Cardiac septum (tissue), 1 donor: ENCODE measurements at regions not wholly inside any gene's neighbourhood (a gene's known extent, or its start where the extent isn't known, plus 50 kb on each side); places are given as distances from the start of the nearest gene placed in this dataset.

Experiments
- DNase-seq: peaks from one replicate; pipeline ENCODE4 v3.0.0-alpha.2; 2020; ENCODE audit warnings: low spot score
- intact Hi-C: fragments of 100-400 bp; cut with DNase I; formaldehyde crosslinking; loops from one replicate; pipeline ENCODE4 v1.14.0; 2022
- donor health status: DM: no; HTN: no; CAD: no.

- intact Hi-C loops = no loop called here
- no peak for DNase-seq
These were observed 914.8 kb downstream of the DCDC2C start for GRCh38 chr2:4618141-4618540.

- DNase-seq = no peak
- intact Hi-C loops = no loop called here
These were observed 915.4 kb downstream of the DCDC2C start for GRCh38 chr2:4618630-4619228.

- DNase-seq = no peak
- intact Hi-C loops = no loop called here
These were observed 925.7 kb downstream of the DCDC2C start for GRCh38 chr2:4628998-4629501.

DNA sequence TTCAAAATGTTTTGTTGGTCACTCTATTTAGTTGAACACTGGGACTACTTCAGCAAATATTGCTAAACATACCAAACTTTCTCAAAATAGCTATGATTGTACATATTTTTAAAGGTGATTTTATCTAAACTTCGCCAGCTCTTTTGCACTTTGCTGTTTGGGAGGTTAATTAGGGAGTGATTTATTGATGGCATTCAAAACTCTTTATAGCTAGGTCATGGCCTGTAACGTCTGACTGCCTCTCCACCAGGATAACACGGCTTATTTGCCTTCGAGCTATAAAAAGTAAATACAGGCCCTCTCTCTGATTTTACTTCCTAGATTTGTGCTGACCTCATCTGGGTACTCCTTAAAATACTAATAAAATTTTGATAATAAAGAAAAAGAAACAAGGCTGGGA is 931.9 kb downstream of the DCDC2C start:
- intact Hi-C loops = no loop called here
- DNase-seq = no peak

DNA sequence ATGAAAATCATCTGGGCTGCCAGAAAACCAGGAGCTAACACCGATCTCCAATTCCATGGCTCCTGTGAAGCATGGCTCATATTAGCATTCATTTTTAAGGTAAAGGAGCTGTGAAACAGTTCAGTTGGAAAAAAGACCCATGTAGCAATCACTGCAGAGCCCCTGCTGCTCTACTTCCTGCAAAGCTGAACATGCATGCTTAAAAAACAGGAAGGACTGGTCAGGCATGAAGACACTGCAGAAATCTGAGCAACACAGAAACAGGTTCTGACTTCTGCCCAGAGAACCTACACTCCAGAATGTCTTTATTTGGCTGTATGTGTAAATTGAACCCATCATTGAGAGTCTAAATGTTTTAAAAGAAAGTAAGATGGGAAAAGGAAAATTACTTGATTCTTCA is 950.6 kb downstream of the DCDC2C start:
- intact Hi-C loops = no loop called here

GRCh38 chr2:4656326-4656725 is 953.0 kb downstream of the DCDC2C start:
- DNase-seq = no peak
- intact Hi-C loops = no loop called here

More for the DNA sequence above, 950.6 kb downstream of the DCDC2C start:
- no peak for DNase-seq

- DNase-seq = no peak
- intact Hi-C loops = no loop called here
These were observed 958.9 kb downstream of the DCDC2C start for GRCh38 chr2:4662161-4662779.

DNA sequence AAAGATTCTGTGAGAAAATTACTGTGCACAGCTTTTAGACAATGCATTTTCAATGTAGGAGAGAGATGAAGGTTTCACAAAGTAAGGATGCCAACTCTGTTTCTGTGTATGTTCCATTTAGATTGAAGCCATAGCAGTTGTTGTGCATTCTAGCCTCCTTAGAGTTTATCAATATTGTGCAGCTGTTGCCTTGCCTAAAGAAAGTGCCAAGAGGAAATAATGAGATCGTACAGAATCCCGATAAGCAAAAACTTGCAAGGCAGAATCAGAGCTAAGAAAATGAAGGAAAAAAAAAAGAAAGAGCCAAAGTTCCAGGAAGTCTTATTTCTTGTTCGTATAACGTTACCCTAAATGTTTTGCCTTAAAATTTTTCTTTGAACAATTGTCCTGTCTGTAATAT is 965.0 kb downstream of the DCDC2C start:
- no peak for DNase-seq
- intact Hi-C loops = no loop called here

DNA sequence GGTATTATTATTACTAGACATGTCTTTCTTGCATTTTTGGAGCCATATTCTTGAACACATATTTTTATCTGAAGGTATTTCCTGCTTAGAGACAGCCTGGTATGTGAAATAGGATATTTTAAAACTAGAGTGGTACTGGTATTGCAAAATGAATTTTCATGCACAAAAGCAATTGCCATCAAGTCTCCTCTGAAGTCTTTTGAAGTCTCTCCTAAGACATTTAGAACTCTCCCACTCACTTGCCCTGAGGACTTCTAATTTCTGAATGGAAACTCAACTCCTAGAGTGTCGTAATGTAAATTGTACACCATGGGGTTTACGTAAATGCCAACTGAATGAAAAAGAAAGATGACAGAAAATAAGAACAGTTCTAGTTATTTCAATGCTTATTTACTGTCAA is 967.0 kb downstream of the DCDC2C start:
- intact Hi-C loops = no loop called here
- DNase-seq = no peak

- intact Hi-C loops = no loop called here
- no peak for DNase-seq
These were observed 969.7 kb downstream of the DCDC2C start for GRCh38 chr2:4673025-4673489.

DNA sequence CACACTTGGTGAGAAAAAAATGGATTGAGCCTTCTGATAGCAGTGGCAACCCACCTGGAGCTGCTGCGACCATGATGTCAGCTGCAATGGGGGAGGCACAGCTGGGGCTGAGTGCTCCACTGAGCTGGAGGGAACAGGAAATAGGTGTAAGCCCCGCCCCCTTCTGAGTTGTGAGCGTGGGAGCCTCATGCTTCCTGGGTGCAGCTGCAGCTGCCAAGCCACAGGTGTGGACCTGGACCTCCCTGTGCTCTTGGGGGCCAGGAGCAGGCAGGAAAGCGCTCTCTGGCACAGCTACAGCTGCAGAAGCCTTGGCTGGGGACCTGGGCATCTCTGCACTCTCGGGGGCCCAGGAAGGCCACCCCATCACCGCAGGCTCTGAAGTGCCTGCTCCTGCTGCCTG is 970.6 kb downstream of the DCDC2C start:
- no peak for DNase-seq

DNA sequence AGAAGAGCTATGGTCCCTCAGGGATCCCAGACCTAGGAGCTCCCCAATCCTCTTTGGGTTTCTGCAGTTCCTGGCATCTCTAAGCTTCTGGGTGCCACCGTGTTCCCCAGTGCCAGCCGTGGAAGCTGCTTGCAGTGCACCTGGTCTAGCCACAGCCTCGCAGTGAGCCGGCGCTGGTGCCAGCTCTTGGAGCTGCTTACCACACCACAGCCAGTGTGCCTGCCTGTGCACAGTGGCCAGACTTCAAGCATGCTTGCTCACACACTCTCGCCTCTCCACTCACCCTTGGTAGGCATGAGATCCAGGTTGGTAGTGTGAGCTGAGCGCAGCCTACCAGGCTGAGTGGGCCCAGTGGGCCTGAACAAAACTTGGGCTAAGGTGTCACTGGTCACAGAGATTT is 971.9 kb downstream of the DCDC2C start:
- DNase-seq = no peak
- intact Hi-C loops = no loop called here

More for the DNA sequence above, 970.6 kb downstream of the DCDC2C start:
- intact Hi-C loops = no loop called here

DNA sequence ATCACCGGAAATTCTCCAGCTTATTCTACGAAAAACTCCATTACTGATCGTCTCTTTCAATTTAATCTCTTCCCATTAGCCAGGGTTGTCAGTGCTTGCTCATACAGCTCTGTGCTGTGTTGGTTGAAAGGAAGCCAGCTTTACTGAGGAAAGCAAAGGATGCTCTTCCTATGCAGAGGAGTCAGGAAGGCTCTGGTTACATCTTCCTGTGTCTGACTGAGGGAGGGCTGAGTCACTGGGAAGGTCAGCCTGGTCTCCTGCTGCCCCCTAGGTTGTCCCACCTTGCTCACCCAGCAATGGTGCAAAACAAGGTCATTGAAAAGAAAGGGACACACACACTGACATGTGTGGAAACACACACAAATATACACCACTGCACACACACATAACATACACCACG is 975.6 kb downstream of the DCDC2C start:
- no peak for DNase-seq
- intact Hi-C loops = no loop called here

GRCh38 chr2:4679391-4679790 is 976.0 kb downstream of the DCDC2C start:
- intact Hi-C loops = no loop called here
- DNase-seq = no peak

DNA sequence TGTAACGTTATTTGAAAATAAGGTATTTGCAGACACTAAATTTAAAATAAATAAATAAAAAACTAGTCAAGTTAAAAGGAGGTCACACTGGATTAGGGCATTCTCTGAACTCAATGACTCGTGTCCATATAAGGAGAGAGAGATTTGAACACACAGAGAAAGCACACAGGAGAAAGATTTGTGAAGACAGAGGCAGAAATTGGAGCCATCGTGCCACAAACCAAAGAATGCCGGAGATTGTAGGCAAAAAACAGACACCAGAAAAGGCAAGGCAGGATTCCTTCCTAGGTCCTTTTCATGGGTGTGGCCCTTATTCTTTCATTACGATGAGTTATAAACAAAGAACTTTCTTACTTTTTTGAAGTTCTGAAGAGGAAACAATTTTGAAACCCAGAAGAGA is 981.5 kb downstream of the DCDC2C start:
- DNase-seq = no peak
- intact Hi-C loops = no loop called here

GRCh38 chr2:4690913-4691312 is 987.5 kb downstream of the DCDC2C start:
- intact Hi-C loops = no loop called here
- DNase-seq = no peak

GRCh38 chr2:4693266-4693665 is 989.9 kb downstream of the DCDC2C start:
- DNase-seq = no peak

GRCh38 chr2:4695281-4695861 is 992.0 kb downstream of the DCDC2C start:
- no peak for DNase-seq
- intact Hi-C loops = no loop called here

More at GRCh38 chr2:4693266-4693665, 989.9 kb downstream of the DCDC2C start:
- intact Hi-C loops = no loop called here

GRCh38 chr2:4715065-4715464 is 977.1 kb upstream of the SOX11 start:
- no peak for DNase-seq

DNA sequence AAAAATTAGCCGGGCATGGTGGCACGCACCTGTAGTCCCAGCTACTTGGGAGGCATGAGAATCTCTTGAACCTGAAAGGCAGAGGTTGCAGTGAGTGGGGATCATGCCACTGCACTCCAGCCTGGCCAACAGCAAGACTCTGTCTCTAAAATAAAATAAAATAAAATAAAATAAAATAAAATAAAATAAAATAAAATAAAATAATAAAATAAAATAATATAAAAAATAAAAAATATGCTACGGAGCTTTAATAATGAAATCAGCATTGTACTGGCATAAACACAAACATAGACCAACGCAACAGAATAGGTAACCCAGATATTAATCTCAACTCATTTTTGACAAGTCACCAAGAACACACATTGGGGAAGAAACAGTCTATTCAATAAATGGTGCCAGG is 973.4 kb upstream of the SOX11 start:
- DNase-seq = no peak
- intact Hi-C loops = no loop called here

More at GRCh38 chr2:4715065-4715464, 977.1 kb upstream of the SOX11 start:
- intact Hi-C loops = no loop called here

GRCh38 chr2:4725618-4726017 is 966.6 kb upstream of the SOX11 start:
- no peak for DNase-seq
- intact Hi-C loops = no loop called here
